ENCODE measurements at regions not wholly inside any gene's neighbourhood (a gene's known extent, or its start where the extent isn't known, plus 50 kb on each side); places are given as distances from the start of the nearest gene placed in this dataset.
"Not testable (repeated sequence)": the region's sequence is repeated elsewhere in the genome, so short reads cannot be mapped to it uniquely, and the experiment has no call there.

DNA sequence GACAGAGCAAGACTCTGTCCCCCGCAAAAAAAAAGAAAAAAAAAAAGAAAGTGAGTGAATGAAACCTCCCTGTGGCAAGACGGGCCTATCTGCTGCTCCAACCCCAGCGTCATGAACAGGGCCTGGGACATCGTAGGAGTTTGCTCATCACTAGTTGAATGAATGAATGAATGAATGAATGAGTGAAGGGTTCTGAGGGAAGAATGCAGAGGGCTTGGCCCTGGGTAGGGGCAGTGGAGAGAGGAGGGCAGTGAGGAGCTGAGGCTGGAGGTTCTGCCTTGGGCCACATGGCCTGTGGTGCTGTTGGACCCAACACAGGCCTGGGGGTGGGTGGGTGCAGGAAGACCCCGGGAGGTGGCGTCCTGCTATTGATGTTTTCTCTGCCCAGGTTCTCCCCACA is 125.5 kb upstream of the CIBAR2 start:
- no peak for DNase-seq

DNA sequence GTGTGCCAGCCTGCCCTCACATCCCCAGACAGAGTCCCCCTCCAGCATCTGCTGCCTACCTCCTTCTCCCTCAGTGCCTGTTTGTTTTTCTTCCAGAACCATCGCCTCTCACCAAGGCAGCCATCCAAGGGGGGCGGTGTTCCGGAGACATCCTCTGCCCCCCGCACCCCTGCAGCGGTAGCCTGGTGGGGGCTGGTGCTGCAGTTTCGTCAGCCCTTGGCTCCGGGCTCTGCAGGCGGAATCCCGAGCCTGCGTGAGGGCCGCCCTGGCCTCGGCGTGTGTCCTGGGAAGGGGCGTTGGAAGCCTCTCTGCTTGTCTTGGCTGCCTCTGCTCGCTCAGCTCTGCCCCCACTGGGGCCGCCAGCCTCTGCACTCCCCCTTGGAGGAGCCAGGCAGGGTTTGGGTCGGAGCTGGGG is 126.0 kb upstream of the CIBAR2 start:
- peak in 29 of 56 donors; percentile 11 to 65 (median 40) for DNase-seq

DNA sequence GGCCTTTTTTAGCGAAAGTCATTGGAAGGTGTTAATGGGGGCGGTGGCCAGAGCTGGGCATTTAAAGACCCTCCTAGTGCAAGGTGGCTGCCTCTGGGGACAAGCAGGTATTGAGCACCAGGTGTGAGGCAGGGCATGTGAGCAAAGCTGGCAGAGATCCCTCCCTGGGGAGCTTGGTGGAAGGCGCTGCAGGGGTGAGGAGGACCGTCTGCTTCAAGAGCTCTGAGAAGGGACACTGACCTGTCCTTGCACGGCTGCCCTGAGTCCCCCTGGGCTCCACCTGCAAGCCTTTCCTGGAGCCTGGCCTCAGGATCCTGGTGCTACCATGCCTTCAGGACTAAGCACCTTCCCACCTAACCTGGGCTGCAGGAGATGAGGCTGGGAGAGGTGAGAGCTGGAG is 127.0 kb upstream of the CIBAR2 start:
- DNase-seq = no peak

DNA sequence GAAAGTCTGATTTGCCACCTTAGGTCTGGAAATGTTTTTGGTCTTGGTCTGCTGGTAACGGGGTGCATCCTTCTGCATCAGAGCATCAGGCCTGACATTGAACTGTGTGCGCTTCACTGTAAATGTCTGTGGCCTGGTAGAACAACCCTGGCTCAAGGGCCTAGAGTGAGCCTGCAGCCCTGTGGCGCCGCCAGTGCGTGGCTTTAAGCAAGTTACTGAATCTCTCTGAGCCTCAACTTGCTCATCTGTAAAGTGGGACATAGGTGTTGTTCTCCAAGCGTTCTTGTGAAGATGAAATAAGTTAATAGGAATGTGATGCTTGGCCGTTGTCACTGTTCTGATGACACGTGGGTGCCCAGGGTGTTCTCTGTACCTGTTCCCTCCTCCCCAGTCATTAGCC is 127.6 kb upstream of the CIBAR2 start:
- no peak for DNase-seq

DNA sequence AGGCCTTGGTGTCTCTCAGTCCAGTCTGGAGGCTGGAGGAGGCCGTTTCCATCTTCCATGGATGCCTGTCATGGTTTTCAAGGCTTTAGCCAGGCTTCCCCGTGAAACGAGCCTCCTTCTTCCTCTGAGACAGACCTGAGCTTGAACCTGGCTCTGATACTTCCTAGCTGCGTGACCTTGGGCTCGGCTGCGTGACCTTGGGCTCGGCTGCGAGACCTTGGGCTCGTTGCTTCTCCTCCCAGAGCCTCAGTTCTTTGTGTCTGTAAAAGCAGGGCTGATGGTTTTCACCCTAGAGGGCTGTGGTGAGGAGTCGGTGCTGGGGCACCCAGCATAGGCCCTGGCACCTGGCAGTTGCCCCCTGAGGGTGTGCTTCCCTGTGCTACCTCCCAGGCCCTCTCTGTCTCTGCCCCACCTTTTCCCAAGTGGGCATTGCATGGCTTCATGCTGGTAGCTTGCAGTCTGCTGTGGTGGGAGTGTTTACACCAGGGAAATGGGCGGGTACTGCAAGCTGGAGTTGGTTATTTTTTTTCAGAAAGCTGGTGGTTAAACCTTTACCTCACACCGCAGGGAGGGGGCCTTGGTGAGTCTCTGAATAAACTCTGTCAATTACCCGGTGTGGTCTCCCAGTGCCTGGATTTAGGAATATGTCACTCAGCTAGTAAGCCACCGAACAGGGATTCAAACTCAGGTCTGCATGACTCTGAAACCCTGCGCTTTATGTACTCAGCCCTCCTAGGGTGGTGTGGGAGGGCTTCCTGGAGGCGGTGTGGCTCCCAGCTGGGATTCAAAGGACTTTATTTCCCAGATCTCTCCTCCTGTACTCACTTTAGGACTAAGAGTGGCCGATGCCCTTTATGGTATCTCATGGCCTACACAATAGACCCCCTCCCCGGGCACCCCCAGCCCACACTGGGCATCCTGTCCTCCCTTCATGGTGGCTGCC is 129.0 kb upstream of the CIBAR2 start:
- no peak for DNase-seq

DNA sequence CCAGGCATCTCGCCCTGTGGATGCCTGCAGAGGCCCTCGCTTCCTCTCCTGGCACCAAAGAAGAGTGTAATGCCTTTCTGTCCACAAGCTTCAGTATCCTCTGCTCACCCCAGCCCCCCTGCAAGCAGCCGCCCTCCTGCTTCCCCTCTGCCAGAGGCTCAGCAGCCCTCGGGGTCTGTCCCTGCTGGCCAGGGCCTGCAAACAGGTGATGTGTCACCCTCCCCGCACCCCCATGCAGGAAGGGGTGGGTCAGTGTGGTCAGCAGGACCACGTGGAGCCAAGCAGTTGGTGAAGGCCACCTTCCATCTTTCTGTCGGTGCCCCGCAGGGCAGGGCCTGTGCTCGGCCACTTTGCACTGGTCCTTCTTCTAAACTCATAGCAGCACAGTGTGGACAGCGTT is 129.9 kb upstream of the CIBAR2 start:
- no peak for DNase-seq

DNA sequence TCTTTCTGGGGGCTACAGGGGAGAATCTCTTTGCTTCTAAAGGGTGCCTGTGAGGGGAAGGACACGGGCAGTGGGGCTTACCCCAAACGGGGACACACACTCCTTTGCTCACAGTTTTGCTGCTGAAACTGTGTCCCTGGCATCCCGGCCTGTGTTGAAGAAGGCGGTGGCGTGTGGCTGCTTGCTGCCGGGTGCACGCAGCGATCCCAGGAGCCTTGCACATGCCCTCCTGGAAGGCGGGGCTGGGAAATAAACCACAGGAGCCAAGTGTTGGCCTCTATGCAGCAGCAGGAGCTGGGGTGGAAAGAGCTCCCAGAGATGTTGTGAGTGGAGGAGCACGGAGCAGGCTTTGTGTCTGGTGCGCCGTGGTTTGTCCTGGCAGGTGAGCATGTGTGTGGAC is 131.0 kb upstream of the CIBAR2 start:
- no peak for DNase-seq

DNA sequence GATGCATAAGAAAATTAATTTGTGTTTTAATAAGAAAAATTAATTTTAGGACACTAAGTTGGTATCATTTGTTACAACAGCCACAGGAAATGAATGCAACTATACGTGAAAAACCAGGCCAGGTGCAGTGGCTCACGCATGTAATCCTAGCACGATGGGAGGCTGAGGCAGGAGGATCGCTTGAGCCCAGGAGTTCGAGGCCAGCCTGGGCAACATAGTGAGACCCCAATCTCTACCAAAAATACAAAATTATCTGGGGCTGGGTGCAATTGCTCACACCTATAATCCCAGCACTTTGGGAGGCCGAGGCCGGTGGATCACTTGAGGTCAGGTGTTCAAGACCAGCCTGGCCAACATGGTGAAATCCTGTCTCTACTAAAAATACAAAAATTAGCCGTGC is 132.2 kb upstream of the CIBAR2 start:
- DNase-seq = not testable (repeated sequence)

DNA sequence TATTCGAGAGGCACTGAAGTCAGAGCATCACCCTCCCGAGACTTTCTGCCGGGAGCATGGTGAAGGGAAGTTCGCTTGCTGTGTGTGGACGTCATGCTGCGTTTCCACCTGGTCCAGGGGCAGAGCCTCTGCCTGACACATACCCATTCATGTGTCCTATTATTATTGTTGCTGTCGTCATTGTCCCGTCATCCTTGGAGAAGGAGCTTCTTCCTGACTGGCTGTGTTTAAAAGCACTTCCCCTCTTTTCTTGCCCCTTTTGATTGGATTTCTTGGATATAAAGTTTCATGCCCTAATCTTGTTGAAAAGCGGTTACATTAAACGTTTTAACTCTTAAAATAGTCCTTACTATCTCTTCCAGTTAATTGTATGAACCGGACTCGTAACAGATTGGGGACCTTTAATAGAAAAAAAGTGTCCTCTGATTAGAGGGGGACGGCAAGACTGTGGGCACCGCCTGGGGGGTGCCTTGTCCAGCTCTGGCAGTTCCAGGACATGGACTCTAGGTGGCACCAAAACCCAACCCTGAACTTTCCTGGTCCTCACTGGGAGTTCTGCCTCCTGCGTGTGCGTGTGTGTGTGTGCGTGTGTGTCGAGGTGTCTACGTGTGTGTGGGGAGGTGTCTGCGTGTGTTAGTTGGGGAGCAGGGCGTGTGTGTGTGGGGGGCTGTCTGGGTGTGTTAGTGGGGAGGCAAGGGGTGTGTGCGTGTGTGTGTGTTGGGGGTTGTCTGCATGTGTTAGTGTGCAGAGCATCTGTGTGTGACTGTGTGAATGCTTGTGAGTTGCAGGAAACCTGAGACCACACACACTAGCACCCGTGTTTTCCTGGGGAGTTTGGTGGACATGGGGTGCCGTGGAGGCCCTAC is 133.3 kb upstream of the CIBAR2 start:
- peak in 34 of 56 donors; percentile 5 to 60 (median 27) for DNase-seq

DNA sequence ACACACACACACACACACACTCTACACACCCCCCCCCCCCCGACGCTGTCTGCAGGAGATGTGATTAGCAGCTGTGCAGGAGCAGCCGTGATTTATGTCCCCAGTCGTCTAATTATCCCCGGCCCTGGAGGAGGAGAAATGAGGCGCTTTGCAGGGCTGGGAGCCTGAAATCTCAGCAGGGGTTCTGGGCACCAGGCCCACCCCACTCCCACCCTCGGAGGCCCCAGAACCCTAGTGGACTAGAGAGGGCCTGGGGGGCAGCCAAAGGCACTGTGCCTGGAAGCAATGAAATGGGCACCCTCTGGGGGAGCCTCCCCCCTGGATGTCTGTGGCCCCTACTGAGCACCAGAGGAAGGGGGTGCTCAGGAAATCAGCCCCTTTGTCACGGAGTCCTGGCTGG is 134.2 kb upstream of the CIBAR2 start:
- DNase-seq = no peak

DNA sequence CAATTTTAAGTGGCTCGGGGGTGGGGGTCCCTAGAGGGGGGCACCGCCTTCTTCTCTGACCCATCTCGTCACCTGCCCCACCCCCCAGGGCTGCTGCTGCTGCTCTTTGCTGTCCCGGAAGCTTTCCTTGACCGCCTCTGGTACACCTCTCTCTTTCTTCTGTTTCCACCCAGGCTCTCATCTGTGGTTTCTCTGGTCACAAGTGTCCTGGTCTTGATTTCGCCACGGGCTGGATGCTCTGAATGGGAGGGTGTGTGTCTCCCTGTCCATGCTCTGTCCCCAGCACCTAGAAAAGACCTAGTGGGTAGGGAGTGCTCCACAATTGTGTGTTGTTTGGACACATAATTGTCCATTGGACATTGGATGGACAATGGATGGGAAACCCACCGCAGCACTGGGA is 134.7 kb upstream of the CIBAR2 start:
- DNase-seq = no peak

DNA sequence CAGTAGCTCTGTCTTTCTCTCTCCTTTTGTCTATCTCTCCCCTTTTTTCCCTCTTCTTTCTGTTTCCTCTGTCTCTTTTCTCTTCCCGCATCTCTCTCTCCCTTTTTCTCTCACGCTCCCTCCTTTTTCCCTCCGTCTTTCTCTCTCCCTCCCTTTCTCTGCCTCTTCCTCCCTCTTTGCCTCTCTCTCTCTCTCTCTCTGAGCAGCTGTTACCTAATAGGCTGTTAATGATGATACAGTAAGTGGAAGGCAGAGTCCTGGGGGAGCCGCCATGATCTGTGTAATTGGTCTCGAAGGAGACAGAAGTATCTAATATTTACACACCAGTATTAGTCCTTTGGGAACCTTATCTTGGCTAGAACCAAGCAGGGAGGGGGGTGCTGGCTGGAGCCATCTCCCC is 136.1 kb upstream of the CIBAR2 start:
- no peak for DNase-seq

DNA sequence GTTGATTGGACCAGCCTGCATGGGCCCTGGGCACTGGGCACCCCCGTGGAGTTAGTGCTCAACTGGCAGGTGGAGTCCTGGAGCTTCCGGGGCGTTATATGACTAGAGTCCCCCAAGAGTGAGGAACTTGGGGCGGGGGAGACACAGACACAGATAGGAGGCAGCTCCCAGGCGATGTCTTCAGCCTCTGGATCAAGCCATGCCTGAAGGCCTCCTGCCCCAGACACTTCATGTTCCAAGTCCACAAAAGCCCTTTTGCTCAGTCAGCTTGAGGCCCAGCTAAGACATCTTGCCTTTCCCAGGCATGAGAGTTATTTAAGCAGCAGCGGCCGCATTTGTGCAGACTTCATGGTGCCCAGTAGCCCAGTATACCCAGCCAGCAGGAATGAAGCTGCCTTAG is 136.6 kb upstream of the CIBAR2 start:
- no peak for DNase-seq

DNA sequence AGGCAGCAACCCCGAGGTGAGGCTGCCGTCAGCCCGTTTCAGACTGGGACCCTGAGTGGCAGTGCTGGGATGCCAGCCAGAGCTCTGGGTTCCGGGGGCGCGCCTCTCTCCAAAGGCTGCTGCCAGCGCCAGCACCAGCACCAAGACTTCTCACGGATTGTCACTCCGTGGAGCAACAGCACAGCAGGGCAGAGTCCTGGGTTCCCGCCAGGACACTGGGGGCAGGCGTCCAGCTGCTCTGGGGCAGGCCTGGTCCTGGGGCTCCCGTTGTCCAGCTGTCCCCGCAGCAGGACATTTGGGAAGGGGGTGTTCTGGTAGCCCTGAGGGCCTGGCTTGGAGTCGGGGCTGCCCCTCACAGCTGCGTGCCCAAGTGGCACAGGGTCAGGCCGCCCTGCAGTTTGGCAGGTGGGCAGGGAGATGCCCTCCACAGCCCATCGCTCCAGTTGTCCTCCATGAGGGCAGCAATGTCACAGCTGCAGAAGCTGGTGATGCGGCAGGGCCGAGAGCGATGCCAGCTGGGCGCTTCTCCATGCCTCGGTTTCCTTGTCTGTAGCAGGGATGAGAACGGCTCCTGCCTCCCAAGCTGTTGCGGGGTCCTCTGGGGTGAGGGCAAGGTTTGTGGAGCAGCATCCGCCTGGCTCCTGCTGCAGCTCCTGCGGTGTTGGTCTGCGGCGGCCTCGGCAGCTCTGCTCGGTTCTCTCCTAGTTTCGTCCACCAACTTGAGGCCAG is 137.3 kb upstream of the CIBAR2 start:
- DNase-seq = peak in 28 of 56 donors; percentile 14 to 71 (median 30)

DNA sequence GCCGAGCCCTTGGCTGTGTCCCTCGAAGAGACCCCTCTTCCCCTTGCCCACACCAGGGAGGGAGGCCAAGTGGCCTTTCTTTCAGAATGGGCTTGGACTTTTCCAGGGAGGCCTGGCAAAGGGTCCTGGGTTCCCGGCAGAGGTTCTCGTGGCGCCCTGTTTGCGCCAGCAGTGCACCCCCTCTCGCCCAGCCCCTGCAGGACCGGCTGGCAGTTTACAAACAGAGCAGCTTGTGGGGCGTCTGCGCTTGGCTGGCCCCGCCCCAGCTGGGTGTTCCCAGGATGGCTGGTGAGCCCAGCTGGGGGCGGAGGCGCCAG is 137.8 kb upstream of the CIBAR2 start:
- DNase-seq = peak in 27 of 56 donors; percentile 7 to 71 (median 38)

DNA sequence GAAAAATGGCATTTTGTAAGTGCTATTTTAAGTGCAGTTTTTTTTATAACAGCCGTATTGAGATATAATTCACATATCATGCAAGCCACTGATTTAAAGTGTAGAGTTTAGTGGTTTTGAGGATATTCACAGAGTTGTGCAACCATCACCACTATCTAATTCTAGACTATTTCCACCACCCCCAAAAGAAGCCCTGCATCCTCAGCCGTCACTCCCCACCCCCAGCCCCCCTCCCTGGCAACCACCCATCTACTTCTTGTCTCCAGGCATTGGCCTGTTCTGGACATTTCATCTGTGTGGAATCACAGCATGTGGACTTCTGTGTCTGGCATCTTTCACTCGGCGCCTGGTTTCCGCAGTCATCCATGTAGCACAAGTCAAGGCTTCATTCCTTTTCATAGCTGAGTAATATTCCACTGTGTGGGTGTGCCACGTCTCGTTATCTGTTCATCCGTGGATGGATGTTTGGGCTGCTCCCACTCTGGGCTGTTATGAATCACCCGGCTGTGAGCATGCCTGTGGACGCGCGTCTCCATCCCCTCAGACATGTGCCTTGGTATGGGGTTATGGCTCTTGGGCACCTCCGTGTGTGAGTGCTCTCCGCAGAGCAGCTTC is 138.4 kb upstream of the CIBAR2 start:
- DNase-seq = no peak

DNA sequence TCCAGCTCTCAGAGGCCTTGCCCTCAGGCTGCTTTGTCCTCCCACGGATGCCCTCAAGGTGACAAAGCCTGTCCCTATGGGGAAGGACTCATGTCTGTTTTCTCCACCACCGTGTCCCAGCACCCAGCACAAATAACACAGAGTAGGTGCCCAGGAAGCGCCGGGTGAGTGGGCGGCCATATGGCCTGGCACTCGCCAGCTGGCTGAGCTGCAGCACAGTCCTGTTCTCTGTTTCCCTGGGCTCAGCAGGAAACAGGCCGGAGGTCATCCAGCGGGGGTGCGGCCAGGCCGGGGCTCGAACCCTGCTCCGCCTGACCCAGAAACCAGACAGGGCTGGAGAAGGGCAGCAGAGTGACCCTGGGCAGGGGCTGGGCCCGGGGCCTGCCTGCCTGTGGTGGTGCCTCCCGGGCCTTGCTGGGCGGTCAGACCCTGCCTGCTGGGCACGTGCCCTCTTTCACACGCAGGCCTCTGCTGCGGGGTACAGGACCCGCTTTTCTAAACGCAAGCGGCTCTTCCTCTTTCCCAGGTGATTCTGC is 139.0 kb upstream of the CIBAR2 start:
- peak in 1 of 56 donors; percentile 20 for DNase-seq

DNA sequence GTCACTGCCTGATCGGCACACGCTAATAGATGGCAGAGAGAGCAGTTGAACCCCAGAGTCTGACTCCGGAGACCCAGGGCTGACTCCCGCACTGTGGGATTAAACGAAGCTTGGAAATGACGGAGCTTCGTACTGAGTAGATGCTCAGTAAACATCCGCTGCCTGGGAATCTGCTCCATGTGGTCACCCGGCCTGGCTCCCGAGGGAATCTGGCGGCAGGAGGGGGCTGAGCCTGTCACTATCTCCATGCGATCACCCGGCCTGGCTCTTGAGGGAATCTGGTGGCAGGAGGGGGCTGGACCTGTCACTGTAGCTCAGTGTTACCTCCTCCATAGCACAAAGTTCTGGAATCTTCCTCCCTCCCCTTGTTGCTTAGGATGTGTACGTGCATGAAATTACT is 139.7 kb upstream of the CIBAR2 start:
- DNase-seq = no peak

DNA sequence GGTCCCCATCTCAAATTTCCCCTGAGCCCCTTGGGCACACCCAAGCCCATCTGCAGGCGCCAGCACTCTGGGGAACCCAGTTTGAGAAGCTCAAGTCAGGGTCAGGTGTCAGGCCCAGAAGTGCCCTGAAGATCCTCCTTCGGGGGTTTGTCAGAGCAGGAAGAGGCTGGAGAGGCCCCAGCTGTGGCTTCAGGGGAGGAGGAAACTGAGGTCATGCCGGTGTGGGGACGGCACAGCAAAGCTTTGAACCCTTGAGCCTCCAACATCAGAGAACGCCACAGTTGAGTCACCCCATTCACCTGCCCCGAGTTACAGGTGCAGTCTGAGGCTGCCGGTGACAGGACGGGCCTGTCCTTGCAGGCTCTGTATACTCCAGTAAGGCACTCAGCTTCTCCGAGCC is 140.2 kb upstream of the CIBAR2 start:
- DNase-seq = no peak

DNA sequence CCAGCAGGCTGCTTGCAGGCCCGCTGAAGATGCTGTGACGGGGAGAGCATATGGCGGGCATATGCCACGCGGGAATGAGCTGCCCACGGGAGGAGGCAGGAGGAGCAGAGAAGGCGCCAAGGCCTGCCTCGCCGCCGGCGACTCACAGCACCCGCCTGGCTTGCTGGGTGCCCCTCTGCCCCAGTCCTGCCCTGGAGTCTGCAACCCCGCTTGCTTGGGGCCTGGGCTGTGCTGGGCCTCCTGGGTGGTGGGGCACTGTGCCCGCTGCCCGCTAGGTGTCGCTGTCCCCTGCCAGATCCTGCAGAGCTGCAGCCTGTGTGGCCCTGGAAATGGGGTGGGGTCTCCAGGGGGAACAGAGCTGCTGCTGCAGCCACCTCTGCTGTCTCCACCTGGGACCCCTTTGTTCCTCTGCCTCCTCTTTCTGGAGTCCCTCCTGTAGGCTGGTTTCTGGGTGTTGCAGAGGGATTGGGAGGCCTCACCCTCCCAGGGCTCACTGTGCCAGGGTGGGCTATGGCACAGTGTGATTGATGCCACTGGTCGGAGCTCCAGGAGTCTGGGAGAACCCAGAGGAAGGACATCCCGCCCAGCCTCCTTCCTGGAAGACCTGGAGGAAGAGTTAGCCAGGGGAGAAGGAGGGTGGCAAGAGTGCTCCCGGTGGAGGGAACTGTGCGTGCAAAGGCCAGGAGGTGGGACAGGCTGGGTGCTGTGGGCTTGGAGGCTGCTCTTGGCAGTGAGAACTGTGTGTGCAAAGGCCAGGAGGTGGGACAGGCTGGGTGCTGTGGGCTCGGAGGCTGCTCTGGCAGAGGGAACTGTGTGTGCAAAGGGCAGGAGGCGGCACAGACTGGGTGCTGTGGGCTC is 141.0 kb upstream of the CIBAR2 start:
- peak in 38 of 56 donors; percentile 8 to 74 (median 32) for DNase-seq

Measured in amygdala (tissue), 56 donors.